ENCODE measurements at regions not wholly inside any gene's neighbourhood (a gene's known extent, or its start where the extent isn't known, plus 50 kb on each side); places are given as distances from the start of the nearest gene placed in this dataset.

GRCh38 chr16:86931410-86931941, 353.1 kb downstream of the FOXL1 start:
- no peak for DNase-seq (ENCODE audit: low read depth in 2 of 2)

GRCh38 chr16:86932130-86932982, 354.0 kb downstream of the FOXL1 start:
- no peak for DNase-seq (ENCODE audit: low read depth in 2 of 2)

DNA sequence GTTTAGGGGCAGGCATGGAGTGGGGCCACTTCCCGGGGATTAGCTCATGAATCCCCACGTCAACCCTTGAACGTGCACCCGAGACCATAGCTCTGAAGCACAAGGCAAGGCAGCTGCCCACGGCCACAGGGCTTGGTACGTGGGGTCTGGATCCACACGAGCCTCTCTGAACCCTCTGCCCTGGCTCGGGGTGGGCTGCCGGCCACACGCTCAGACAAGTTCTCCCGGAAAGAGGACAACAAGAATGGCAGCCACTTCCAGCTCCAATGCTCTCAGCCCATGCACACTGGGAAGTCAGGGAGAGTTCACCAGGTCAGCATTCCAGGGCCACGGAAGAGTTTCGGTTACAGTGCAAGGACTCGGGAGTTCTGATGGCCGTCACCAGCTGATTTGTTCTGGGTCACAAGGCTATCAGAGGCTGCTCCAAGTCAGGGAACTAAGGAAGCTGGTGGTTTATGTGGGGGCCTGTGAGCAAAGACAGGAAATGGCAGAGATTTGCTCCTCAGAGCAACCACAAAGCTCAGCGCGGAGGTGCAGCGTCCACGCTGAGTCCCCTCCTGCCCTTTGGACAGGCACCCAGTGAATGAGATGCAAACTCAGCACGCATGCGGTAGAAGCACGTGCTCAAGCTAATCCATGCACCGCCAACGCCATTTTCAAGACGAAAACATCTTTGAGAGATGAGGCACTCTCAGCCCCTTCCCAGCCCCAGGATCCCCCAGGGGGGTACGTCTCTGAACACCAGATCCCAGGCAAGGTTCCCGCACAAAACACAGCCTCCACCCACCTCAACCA, 356.4 kb downstream of the FOXL1 start:
- no peak for DNase-seq (ENCODE audit: low read depth in 2 of 2)

- DNase-seq (ENCODE audit: low read depth in 2 of 2) = no peak
These were observed 361.3 kb downstream of the FOXL1 start for GRCh38 chr16:86939609-86940008.

DNA sequence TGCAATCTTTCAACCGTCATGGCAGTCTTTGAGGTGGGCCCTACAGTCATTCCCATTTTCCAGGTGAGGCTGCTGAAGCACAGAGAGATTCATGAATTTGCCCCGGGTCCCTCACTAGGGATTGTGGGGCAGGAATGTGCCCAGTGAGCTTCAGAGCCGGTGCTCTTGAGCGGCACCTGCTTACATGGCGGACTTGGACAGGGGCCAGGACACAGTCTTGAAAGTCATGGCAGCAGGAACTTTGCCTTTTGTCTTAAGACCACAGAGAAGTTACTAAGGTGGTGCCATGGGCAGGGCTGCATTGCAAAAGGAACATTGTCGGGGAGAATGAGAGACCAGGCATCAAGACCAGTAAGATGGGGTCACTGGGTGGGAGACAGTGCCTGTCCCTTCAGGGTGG, 363.4 kb downstream of the FOXL1 start:
- no peak for DNase-seq (ENCODE audit: low read depth in 2 of 2)

DNA sequence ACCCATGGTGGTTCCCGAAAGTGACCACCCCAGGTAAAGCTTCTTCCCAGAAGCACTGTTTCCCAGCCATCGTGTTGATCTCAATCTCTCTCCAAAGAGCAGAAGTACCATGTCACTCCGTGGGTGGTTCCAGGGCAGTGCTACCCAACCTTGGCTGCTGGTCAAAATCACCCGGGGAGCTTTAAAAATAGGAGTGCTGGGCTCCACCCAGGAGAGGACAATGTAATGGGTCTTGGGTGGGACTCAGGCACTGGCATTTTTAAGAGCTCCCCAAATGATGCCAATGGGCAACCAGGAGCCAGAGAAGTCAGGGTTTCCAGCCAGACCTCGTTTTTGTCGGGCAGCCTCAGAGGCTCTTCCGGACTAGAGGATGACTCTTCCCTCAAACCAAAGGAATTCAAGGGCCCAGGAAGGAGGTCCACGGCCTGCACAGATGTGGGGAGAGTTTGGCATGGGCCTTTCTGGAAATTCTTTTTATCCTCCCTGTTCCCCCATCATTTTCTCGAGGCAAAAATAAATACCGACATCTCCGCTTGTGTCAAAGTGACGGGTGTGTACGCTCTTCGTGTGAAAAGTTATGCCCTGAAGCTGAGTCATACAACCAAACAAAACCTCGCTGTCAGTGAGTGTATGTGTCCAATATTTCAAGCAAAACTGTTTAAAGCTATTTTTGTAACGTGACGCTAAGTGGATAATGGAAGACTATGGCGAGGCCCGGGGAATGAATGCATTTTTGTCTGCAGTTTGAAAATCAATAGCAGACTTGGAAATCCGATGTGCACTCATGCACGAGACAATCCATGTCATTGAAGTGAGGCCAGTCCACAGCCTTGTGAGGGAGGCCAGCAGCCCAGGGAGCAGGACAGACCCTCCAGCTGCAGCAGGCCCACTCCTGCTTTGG, 364.1 kb downstream of the FOXL1 start:
- no peak for DNase-seq (ENCODE audit: low read depth in 2 of 2)

- no peak for DNase-seq (ENCODE audit: low read depth in 2 of 2)
These were observed 367.0 kb downstream of the FOXL1 start for GRCh38 chr16:86945166-86945900.

DNA sequence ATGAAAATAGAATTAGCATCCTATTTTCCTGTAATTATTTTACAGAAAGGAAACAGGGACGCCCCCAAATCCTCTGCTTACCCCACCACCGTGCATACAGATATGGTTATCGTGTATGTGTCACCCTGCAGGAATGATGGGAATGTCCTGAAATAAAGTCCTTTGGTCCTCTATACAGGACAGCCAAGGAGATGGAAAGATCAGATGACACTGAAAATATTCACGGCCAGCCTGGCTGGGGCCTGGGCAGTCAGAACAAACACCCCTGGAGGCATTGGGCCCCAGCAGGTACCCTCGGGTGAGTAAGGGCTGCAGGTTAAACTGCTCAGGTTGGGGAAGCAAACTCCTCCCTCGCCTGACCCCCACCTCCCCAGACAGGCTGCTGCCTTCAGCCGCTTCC, 368.0 kb downstream of the FOXL1 start:
- no peak for DNase-seq (ENCODE audit: low read depth in 2 of 2)

DNA sequence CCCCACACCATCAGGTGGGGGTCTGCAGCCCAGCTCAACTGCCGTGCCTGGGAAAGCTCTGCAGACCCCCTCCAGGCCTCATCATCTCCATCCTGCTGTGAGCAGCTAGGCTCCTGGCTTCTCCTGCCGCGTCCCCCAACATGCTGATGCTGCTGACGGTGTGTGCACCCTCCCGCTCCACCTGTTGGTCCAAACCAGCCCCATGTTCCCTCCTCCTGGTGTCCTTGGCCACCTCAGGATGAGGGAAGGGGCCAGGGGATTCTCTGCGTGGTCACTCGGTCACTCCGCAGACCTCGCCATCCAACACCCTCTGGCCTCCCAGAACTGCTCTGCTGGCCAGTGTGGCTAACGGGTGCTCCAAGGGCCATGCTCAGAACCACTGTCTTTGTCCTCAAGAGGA, 368.6 kb downstream of the FOXL1 start:
- DNase-seq (ENCODE audit: low read depth in 2 of 2) = no peak

DNA sequence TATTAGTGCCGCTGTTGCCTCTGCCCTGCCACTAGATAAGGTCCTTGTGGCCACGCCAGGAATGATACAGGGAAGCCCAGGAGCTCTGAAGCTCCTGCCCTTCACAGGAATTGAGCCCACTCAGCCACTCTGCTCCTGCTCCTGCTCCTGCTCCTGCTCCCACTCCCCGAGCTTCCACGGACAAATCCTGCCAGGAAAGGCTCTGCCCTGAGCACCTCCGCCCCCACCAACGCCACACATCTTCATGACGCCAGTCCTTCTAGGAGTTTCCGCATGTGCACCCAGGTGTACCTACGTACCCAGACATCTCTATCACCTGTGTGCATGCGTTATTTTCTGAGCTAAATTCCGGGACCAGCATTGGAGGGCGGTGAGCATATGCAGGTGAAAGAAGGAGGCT, 369.1 kb downstream of the C16orf95 start:
- DNase-seq (ENCODE audit: low read depth in 2 of 2) = no peak

DNA sequence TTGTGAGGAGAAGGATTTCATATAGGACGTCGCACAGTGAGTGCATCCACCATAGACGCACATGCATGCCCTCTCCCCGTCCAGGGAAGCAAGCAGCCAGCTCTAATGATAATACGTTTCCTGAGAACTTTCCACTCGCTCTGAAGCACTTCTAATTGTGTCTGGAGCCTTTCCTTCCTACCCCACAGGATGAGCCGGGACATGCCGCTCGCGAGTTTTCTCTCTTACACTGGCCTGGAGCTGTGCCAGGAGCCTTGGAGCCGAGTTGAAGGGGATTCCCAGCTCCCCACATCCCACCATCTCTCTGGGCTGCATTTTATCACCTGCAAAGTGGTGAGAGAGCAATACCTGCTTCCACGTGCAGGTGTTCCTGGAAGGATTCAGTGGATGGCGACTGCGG, 368.1 kb downstream of the C16orf95 start:
- DNase-seq (ENCODE audit: low read depth in 2 of 2) = no peak

GRCh38 chr16:86949630-86950029, 367.6 kb downstream of the C16orf95 start:
- no peak for DNase-seq (ENCODE audit: low read depth in 2 of 2)

DNA sequence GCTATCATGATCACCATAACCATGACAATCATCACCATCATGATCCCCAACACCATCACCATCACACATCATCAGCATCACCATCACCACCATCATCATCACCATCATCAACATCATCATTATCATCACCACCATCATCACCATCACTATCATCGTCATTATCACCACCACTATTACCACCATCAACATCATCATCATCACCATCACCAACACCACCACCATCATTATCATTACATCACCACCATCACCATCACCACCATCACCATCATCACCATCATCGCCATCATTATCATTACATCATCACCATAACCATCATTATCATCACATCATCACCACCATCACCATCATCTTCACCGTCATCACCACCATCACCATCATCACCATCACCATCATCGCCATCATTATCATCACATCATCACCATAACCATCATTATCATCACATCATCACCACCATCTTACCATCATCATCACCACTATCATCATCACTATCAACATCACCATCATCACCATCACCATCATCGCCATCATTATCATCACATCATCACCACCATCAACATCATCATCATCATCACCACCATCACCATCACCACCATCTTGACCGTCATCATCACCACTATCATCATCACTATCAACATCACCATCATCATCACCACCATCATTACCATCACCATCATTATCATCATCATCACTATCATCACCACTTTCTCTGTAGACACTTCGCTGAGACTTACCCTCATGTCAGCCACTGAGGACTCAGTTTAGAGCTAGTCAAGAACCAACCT, 366.0 kb downstream of the C16orf95 start:
- DNase-seq (ENCODE audit: low read depth in 2 of 2) = no peak

DNA sequence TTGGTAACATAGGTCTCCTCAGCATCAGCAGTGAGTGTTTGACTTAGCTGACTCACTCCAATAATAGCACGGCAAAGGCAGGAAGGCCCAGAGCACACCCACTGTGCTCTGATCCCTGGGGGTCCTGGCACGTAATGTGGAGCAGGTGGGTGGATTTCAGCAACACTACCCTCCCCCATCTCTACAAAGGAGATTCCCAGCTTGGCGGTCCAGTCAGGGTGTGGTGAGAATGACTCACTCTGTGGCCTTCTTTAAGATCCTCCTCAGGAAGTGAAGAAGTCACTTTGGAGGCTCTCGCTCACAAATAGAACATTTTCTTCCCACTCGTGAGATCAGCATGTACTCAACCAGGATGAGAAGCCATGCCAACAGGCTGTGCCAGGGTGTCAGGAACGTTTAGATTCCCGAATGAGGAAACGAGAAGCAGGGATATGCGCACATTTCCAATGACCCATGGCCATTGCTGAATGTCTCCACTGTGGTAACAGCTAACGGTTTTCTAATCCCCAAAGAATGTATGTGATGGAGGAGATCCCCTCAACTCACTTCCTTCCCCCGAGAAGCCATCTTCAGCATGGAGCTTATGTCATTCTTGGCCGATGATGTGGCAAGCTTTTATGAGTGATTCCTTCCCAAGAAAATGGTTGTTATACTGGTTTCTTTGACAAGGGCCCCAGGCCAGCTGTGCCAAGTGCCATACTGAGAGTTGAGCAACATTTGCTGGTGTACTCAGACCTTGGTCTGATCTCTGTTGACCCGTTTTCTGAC, 365.2 kb downstream of the C16orf95 start:
- DNase-seq (ENCODE audit: low read depth in 2 of 2) = no peak

- DNase-seq (ENCODE audit: low read depth in 2 of 2) = no peak
These were observed 364.4 kb downstream of the C16orf95 start for GRCh38 chr16:86952769-86953168.

DNA sequence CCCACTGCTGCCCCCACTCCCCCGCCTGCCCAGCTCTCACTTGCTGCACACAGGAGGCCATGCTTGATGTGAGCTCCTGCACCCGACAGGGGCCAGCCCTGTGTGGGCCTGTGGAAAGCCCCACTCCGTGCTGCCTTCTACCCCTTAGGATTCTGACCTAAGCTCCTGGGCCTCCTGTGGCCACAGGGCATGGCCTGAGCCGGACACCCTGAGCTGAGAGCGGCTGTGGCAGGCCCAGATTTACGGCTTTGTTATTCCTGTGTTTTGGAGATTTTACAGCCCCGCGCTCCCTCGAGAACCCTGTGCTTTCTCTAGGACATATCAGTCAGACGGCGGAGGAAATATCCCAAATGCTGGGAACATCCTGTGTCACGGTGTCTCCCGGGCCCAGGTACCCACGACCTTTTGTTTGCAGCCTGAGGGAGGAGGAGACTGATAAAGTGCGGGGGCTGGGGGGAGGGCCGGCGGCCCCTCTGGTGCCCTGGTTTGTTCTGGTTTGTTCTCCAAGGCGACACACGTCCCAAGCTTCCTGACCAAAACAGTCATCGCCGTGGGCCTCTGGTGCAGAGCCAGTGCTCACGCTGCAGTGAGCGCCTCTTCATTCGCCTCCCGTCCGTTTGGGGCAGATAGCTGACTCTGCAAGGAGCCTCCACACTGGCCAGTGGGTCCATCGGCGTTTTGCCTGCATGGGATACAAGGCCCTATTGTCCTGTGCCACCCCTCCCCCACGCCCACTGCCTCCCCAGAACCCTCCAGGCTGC, 363.4 kb downstream of the C16orf95 start:
- DNase-seq (ENCODE audit: low read depth in 2 of 2) = no peak

DNA sequence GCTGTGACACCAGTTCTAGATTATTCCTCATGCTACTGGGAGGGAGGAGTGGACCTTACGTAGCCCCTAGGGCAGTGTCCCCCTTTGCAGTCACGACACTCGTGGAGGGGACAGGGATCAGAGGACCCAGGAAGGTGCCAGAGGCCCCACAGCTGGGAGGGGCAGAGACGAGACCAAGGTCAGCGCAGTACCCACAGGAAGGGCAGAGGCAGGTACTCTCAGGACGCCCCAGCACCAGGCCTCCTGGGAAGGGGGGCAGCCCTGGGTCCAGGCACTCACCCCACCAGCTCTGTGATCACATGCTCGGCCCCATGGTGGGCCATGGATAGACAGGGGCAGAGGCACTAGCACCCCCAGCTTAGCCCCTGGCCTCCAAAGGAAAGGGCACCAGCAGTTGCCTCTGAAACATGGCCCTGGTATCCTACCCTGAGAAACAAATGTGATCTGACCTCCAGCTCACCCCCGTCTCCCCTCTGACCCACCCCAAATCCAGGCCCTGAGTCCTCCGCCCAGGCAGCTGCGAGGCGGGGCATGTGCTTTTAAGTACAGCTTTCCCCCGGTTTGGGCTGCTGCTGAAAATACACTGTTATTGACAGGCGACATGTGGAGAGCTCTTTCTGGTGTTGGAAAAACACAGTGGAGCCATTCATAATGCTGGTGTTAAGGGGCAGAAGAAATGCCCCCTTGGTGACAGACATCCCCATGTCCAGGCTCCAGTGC, 361.9 kb downstream of the C16orf95 start:
- DNase-seq (ENCODE audit: low read depth in 2 of 2) = no peak

- no peak for DNase-seq (ENCODE audit: low read depth in 2 of 2)
These were observed 360.8 kb downstream of the C16orf95 start for GRCh38 chr16:86956437-86956836.

Measured in stimulated activated CD4-positive, alpha-beta T cell treated with anti-CD3 and anti-CD28 coated beads, Interleukin-12 subunit alpha, Interleukin-12 subunit beta, amount 100 ng/mL, for 24 hours (primary cell).